SJSA1 (cell line): ENCODE measurements at regions not wholly inside any gene's neighbourhood (a gene's known extent, or its start where the extent isn't known, plus 50 kb on each side); places are given as distances from the start of the nearest gene placed in this dataset.
"Not testable (repeated sequence)": the region's sequence is repeated elsewhere in the genome, so short reads cannot be mapped to it uniquely, and the experiment has no call there.

Source experiments
- DNase-seq, 2 experiments: peaks; one replicate each; pipeline ENCODE4 v3.0.0-alpha.2; 2015 to 2020; ENCODE audit warnings: low spot score in 2 of 2, low read depth in 1 of 2
- H3K27ac ChIP-seq: fragments of 250-450 bp; sonication (Bioruptor Pico); 2 replicates; pipeline ENCODE4 v1.5.1; 2020; ENCODE audit warnings: mild to moderate bottlenecking, moderate library complexity
- H3K27me3 ChIP-seq: fragments of 250-450 bp; sonication (Bioruptor Pico); replicated peaks from 2 replicates; pipeline ENCODE4 v1.5.1; 2020; ENCODE audit warnings: mild to moderate bottlenecking, moderate library complexity
- H3K36me3 ChIP-seq: fragments of 250-450 bp; sonication (Bioruptor Pico); 2 replicates; pipeline ENCODE4 v1.5.1; 2020; ENCODE audit warnings: mild to moderate bottlenecking
- H3K4me1 ChIP-seq: fragments of 250-450 bp; sonication (Bioruptor Pico); replicated peaks from 2 replicates; pipeline ENCODE4 v1.6.1; 2021; ENCODE audit warnings: mild to moderate bottlenecking
- H3K4me3 ChIP-seq: fragments of 250-450 bp; sonication (Bioruptor Pico); 2 replicates; pipeline ENCODE4 v1.5.1; 2020; ENCODE audit warnings: mild to moderate bottlenecking
- H3K9me3 ChIP-seq: fragments of 250-450 bp; sonication (Bioruptor Pico); replicated peaks from 2 replicates; pipeline ENCODE4 v1.5.1; 2020; ENCODE audit warnings: mild to moderate bottlenecking

GRCh38 chr6:165766457-165766856 is 103.4 kb upstream of the PDE10A start:
- no peak for DNase-seq
- no peaks in the 10 kb centered on the region for H3K9me3 ChIP-seq
- H3K27ac ChIP-seq: no peak overlapping the region
- H3K27me3 ChIP-seq: peaks cover 18% of the 10 kb centered on the region
- no peak overlapping the region for H3K4me3 ChIP-seq
- no peaks in the 10 kb centered on the region for H3K36me3 ChIP-seq
- H3K4me1 ChIP-seq: no peaks in the 10 kb centered on the region

- Histone ChIP-seq H3K27ac (no peak overlapping the region), H3K4me1 (no peaks in the 10 kb centered on the region), H3K9me3 (no peaks in the 10 kb centered on the region), H3K4me3 (no peak overlapping the region), H3K36me3 (no peaks in the 10 kb centered on the region), H3K27me3 (peaks cover 18% of the 10 kb centered on the region)
- no peak for DNase-seq
Observed at GRCh38 chr6:165766026-165766425, 103.0 kb upstream of the PDE10A start.

GRCh38 chr6:165765256-165765655 is 102.2 kb upstream of the PDE10A start:
- not testable (repeated sequence) for H3K4me3 ChIP-seq, H3K4me1 ChIP-seq, H3K9me3 ChIP-seq, H3K36me3 ChIP-seq, DNase-seq, H3K27ac ChIP-seq
- H3K27me3 ChIP-seq: peaks cover 18% of the 10 kb centered on the region

- Histone ChIP-seq H3K4me3 (no peak overlapping the region), H3K27ac (no peak overlapping the region), H3K27me3 (0 out of 2 replicates have a peak, but pooled peaks cover 10% of the 10 kb centered on the region), H3K4me1 (no peaks in the 10 kb centered on the region), H3K9me3 (no peaks in the 10 kb centered on the region), H3K36me3 (no peaks in the 10 kb centered on the region)
- DNase-seq: no peak
Observed at GRCh38 chr6:165762876-165763275, 99.8 kb upstream of the PDE10A start.

- 0 out of 2 replicates have a peak, but pooled peaks cover 10% of the 10 kb centered on the region for H3K27me3 ChIP-seq
- H3K36me3 ChIP-seq: no peaks in the 10 kb centered on the region
- H3K4me1 ChIP-seq: no peaks in the 10 kb centered on the region
- no peak overlapping the region for H3K27ac ChIP-seq
- no peak for DNase-seq
- no peak overlapping the region for H3K4me3 ChIP-seq
- H3K9me3 ChIP-seq: no peaks in the 10 kb centered on the region
Observed at GRCh38 chr6:165762125-165762524, 99.1 kb upstream of the PDE10A start.

- Histone ChIP-seq H3K4me1 (no peaks in the 10 kb centered on the region), H3K4me3 (no peak overlapping the region), H3K27ac (no peak overlapping the region), H3K27me3 (0 out of 2 replicates have a peak, but pooled peaks cover 7% of the 10 kb centered on the region), H3K9me3 (no peaks in the 10 kb centered on the region), H3K36me3 (no peaks in the 10 kb centered on the region)
- DNase-seq: no peak
Observed at GRCh38 chr6:165760803-165761185, 97.8 kb upstream of the PDE10A start.

- Histone ChIP-seq H3K27me3 (peaks cover 7% of the 10 kb centered on the region; the same call in 1 of the 2 replicates), H3K9me3 (no peaks in the 10 kb centered on the region), H3K4me1 (no peaks in the 10 kb centered on the region), H3K36me3 (no peaks in the 10 kb centered on the region), H3K4me3 (no peak overlapping the region), H3K27ac (no peak overlapping the region)
- DNase-seq: no peak
Observed at GRCh38 chr6:165760126-165760802, 97.2 kb upstream of the PDE10A start.

- no peaks in the 10 kb centered on the region for H3K36me3 ChIP-seq
- H3K4me1 ChIP-seq: no peaks in the 10 kb centered on the region
- no peak overlapping the region for H3K4me3 ChIP-seq
- no peaks in the 10 kb centered on the region for H3K9me3 ChIP-seq
- no peak for DNase-seq
- H3K27ac ChIP-seq: no peak overlapping the region
- peaks cover 3% of the 10 kb centered on the region; the same call in 1 of the 2 replicates for H3K27me3 ChIP-seq
Observed at GRCh38 chr6:165758441-165758840, 95.4 kb upstream of the PDE10A start.

- no peak for DNase-seq
- no peaks in the 10 kb centered on the region for H3K36me3 ChIP-seq
Observed at GRCh38 chr6:165755583-165755982, 92.5 kb upstream of the PDE10A start.

GRCh38 chr6:165753506-165753905 is 90.5 kb upstream of the PDE10A start:
- Histone ChIP-seq H3K9me3 (no peaks in the 10 kb centered on the region), H3K4me1 (no peaks in the 10 kb centered on the region)

More at GRCh38 chr6:165755583-165755982, 92.5 kb upstream of the PDE10A start:
- H3K4me1 ChIP-seq: no peaks in the 10 kb centered on the region
- no peaks in the 10 kb centered on the region for H3K9me3 ChIP-seq
- no peak overlapping the region for H3K4me3 ChIP-seq
- no peak overlapping the region for H3K27ac ChIP-seq
- peaks cover 3% of the 10 kb centered on the region; the same call in 1 of the 2 replicates for H3K27me3 ChIP-seq

GRCh38 chr6:165752451-165752850 is 89.4 kb upstream of the PDE10A start:
- no peaks in the 10 kb centered on the region for H3K36me3 ChIP-seq
- no peaks in the 10 kb centered on the region for H3K9me3 ChIP-seq
- DNase-seq: no peak
- H3K4me3 ChIP-seq: no peak overlapping the region
- no peaks in the 10 kb centered on the region; the same call in 1 of the 2 replicates for H3K27me3 ChIP-seq
- no peaks in the 10 kb centered on the region for H3K4me1 ChIP-seq
- H3K27ac ChIP-seq: no peak overlapping the region

More at GRCh38 chr6:165753506-165753905, 90.5 kb upstream of the PDE10A start:
- Histone ChIP-seq H3K27ac (no peak overlapping the region), H3K4me3 (no peak overlapping the region), H3K36me3 (no peaks in the 10 kb centered on the region), H3K27me3 (no peaks in the 10 kb centered on the region; the same call in 1 of the 2 replicates)
- DNase-seq: no peak

GRCh38 chr6:165751486-165751885 is 88.4 kb upstream of the PDE10A start:
- H3K4me1 ChIP-seq: no peaks in the 10 kb centered on the region
- H3K27me3 ChIP-seq: no peaks in the 10 kb centered on the region; the same call in 1 of the 2 replicates
- no peak overlapping the region for H3K27ac ChIP-seq
- no peak for DNase-seq
- H3K9me3 ChIP-seq: no peaks in the 10 kb centered on the region
- no peak overlapping the region for H3K4me3 ChIP-seq
- H3K36me3 ChIP-seq: no peaks in the 10 kb centered on the region

GRCh38 chr6:165749163-165749562 is 86.1 kb upstream of the PDE10A start:
- DNase-seq: no peak
- Histone ChIP-seq H3K27me3 (no peaks in the 10 kb centered on the region; the same call in 1 of the 2 replicates), H3K9me3 (no peaks in the 10 kb centered on the region), H3K27ac (no peak overlapping the region), H3K4me1 (no peaks in the 10 kb centered on the region), H3K36me3 (no peaks in the 10 kb centered on the region), H3K4me3 (no peak overlapping the region)

- H3K27me3 ChIP-seq: no peaks in the 10 kb centered on the region
- H3K27ac ChIP-seq: no peak overlapping the region
- no peak overlapping the region for H3K4me3 ChIP-seq
- H3K4me1 ChIP-seq: no peaks in the 10 kb centered on the region
- DNase-seq: no peak
- H3K36me3 ChIP-seq: no peaks in the 10 kb centered on the region
- H3K9me3 ChIP-seq: no peaks in the 10 kb centered on the region
Observed at GRCh38 chr6:165748390-165748789, 85.3 kb upstream of the PDE10A start.

GRCh38 chr6:165747963-165748362 is 84.9 kb upstream of the PDE10A start:
- H3K27ac ChIP-seq: no peak overlapping the region
- no peaks in the 10 kb centered on the region for H3K36me3 ChIP-seq
- H3K9me3 ChIP-seq: no peaks in the 10 kb centered on the region
- H3K27me3 ChIP-seq: no peaks in the 10 kb centered on the region
- DNase-seq: no peak
- H3K4me1 ChIP-seq: no peaks in the 10 kb centered on the region
- H3K4me3 ChIP-seq: no peak overlapping the region
